CD4-positive, alpha-beta T cell (primary cell): ENCODE measurements at regions not wholly inside any gene's neighbourhood (a gene's known extent, or its start where the extent isn't known, plus 50 kb on each side); places are given as distances from the start of the nearest gene placed in this dataset.

Experiments used
- ATAC-seq: fragments of 200-7000 bp; cut with Tn5 transposase; one replicate; pipeline ENCODE4 v1.10.0; 2022; ENCODE audit warnings: mild to moderate bottlenecking; ENCODE audit not compliant: poor library complexity
- CTCF ChIA-PET: fragments of 350-600 bp; sonication (Branson Sonifier 250); formaldehyde crosslinking; loops from one replicate; lab custom pipeline; 2021; ENCODE audit warnings: antibody characterized with exemption, inconsistent platforms; lab: Charles Lee
- POLR2A ChIA-PET: fragments of 350-600 bp; sonication (Branson Sonifier 250); formaldehyde crosslinking; loops from one replicate; lab custom pipeline; 2021; ENCODE audit warnings: antibody characterized with exemption, inconsistent platforms; lab: Charles Lee
- DNase-seq, 14 experiments: peaks; one replicate each; pipeline ENCODE4 v3.0.0-alpha.2; 2013 to 2020; ENCODE audit warnings: mixed read lengths in 2 of 14
- H3K27ac ChIP-seq, 2 donors: one replicate each; pipeline versions ENCODE4 v1.5.1 to v1.7.0; 2013; ENCODE audit warnings: low read length in 2 of 2, low read depth in 1 of 2, mild to moderate bottlenecking in 1 of 2
- H3K27me3 ChIP-seq, 2 experiments: 1 replicate in 1 of 2; 2 replicates in 1 of 2; pipeline versions ENCODE4 v1.6.1 to v1.7.0; 2013; ENCODE audit warnings: low read length in 2 of 2, control low read depth in 1 of 2, mild to moderate bottlenecking in 1 of 2, moderate library complexity in 1 of 2; ENCODE audit not compliant: insufficient read depth in 2 of 2, control insufficient read depth in 1 of 2
- H3K36me3 ChIP-seq: one replicate; pipeline ENCODE4 v1.6.1; 2013; ENCODE audit warnings: low read length, control low read depth; ENCODE audit not compliant: insufficient read depth
- H3K4me1 ChIP-seq: one replicate; pipeline ENCODE4 v1.6.1; 2013; ENCODE audit warnings: low read length, control low read depth; ENCODE audit not compliant: insufficient read depth
- H3K4me3 ChIP-seq: one replicate; pipeline ENCODE4 v1.5.1; 2013; ENCODE audit warnings: mild to moderate bottlenecking, low read length, moderate library complexity
- H3K9me3 ChIP-seq, 2 experiments: 1 replicate in 1 of 2; 2 replicates in 1 of 2; pipeline versions ENCODE4 v1.6.1 to v1.7.0; 2013; ENCODE audit warnings: low read length in 2 of 2, mild to moderate bottlenecking in 2 of 2, control low read depth in 1 of 2, moderate library complexity in 1 of 2; ENCODE audit not compliant: control insufficient read depth in 1 of 2, insufficient read depth in 1 of 2
- H3K27ac Mint-ChIP-seq: one replicate; pipeline ENCODE4 v1.8.0; 2020; ENCODE audit warnings: mixed read lengths
- H3K27me3 Mint-ChIP-seq: one replicate; pipeline ENCODE4 v1.8.0; 2021; ENCODE audit warnings: mixed read lengths
- H3K36me3 Mint-ChIP-seq: one replicate; pipeline ENCODE4 v1.8.0; 2021; ENCODE audit warnings: low read depth, mixed read lengths
- H3K4me1 Mint-ChIP-seq: one replicate; pipeline ENCODE4 v1.8.0; 2021; ENCODE audit warnings: low read depth, mixed read lengths
- H3K4me3 Mint-ChIP-seq: one replicate; pipeline ENCODE4 v1.8.0; 2020; ENCODE audit warnings: mild to moderate bottlenecking, mixed read lengths
- H3K9me3 Mint-ChIP-seq: one replicate; pipeline ENCODE4 v1.8.0; 2020; ENCODE audit warnings: mixed read lengths
- CTCF ChIP-seq: fragments of 200-600 bp; IDR thresholded peaks from one replicate; pipeline ENCODE4 v1.8.0; 2022; ENCODE audit warnings: antibody characterized with exemption, mild to moderate bottlenecking
- intact Hi-C, 2 experiments: fragments of 100-400 bp; cut with DNase I in 1 of 2; cut with micrococcal nuclease in 1 of 2; formaldehyde crosslinking; loops; one replicate each; pipeline versions ENCODE4 v1.15.1 to v1.9.0; 2023 to 2025; cut with DNase I, micrococcal nuclease

- Histone ChIP-seq H3K9me3 (no peaks in the 10 kb centered on the region), H3K27me3 (no peaks in the 10 kb centered on the region), H3K4me1 (no peaks in the 10 kb centered on the region), H3K27ac (no peak overlapping the region), H3K36me3 (no peaks in the 10 kb centered on the region), H3K4me3 (no peak overlapping the region)
- DNase-seq, result no peak
- ChIA-PET CTCF (no interaction called here), POLR2A (no interaction called here)
- H3K9me3 Mint-ChIP-seq, result peaks cover 7% of the 10 kb centered on the region
- H3K4me3 Mint-ChIP-seq, result no peak overlapping the region
- H3K27ac Mint-ChIP-seq, result no peak overlapping the region
- TF ChIP-seq CTCF, result no peak
- no peaks in the 10 kb centered on the region for H3K36me3 Mint-ChIP-seq
- intact Hi-C loops, result no loop called here
- no peaks in the 10 kb centered on the region for H3K27me3 Mint-ChIP-seq
- ATAC-seq, result no peak
- H3K4me1 Mint-ChIP-seq, result no peaks in the 10 kb centered on the region
Measured at GRCh38 chr4:61036071-61036684, 163.9 kb upstream of the ADGRL3 start.

GRCh38 chr4:61041527-61041926, 158.6 kb upstream of the ADGRL3 start:
- Histone ChIP-seq H3K27ac (no peak overlapping the region), H3K9me3 (peaks cover 0 to 5% of the 10 kb centered on the region in 2 experiments), H3K36me3 (no peaks in the 10 kb centered on the region), H3K27me3 (no peaks in the 10 kb centered on the region), H3K4me3 (no peak overlapping the region), H3K4me1 (no peaks in the 10 kb centered on the region)
- CTCF ChIA-PET, result no interaction called here
- H3K27ac Mint-ChIP-seq, result no peak overlapping the region
- intact Hi-C loops, result no loop called here
- H3K9me3 Mint-ChIP-seq, result peaks cover 17% of the 10 kb centered on the region
- no peak for TF ChIP-seq CTCF
- H3K27me3 Mint-ChIP-seq, result no peaks in the 10 kb centered on the region
- no peak overlapping the region for H3K4me3 Mint-ChIP-seq
- H3K4me1 Mint-ChIP-seq, result no peaks in the 10 kb centered on the region
- no peak for DNase-seq
- POLR2A ChIA-PET, result no interaction called here
- H3K36me3 Mint-ChIP-seq, result no peaks in the 10 kb centered on the region
- ATAC-seq, result no peak

- Mint-ChIP-seq H3K4me3 (no peak overlapping the region), H3K27ac (no peak overlapping the region), H3K27me3 (no peaks in the 10 kb centered on the region), H3K9me3 (peaks cover 21% of the 10 kb centered on the region), H3K36me3 (no peaks in the 10 kb centered on the region), H3K4me1 (no peaks in the 10 kb centered on the region)
- no peak overlapping the region for H3K4me3 ChIP-seq
- no peak for DNase-seq
- ChIA-PET POLR2A (no interaction called here), CTCF (no interaction called here)
- H3K9me3 ChIP-seq, result peaks cover 0 to 5% of the 10 kb centered on the region in 2 experiments
- TF ChIP-seq CTCF, result no peak
- no peak overlapping the region for H3K27ac ChIP-seq
- no peaks in the 10 kb centered on the region for H3K27me3 ChIP-seq
- ATAC-seq, result no peak
- intact Hi-C loops, result no loop called here
- H3K4me1 ChIP-seq, result no peaks in the 10 kb centered on the region
- H3K36me3 ChIP-seq, result no peaks in the 10 kb centered on the region
Measured at GRCh38 chr4:61044837-61045236, 155.3 kb upstream of the ADGRL3 start.
